HAP-1 (cell line): ENCODE measurements at regions not wholly inside any gene's neighbourhood (a gene's known extent, or its start where the extent isn't known, plus 50 kb on each side); places are given as distances from the start of the nearest gene placed in this dataset.
A peak's percentile ranks its signal among the peaks of the same experiment; 100 is the strongest.

ENCODE experiments used
- DNase-seq, 2 experiments: peaks; one replicate each; pipeline ENCODE4 v3.0.0-alpha.2; 2016 to 2020; ENCODE audit warnings: low spot score in 2 of 2
- H3K27me3 ChIP-seq: fragments of 250-450 bp; sonication (Bioruptor Pico); 2 replicates; pipeline ENCODE4 v1.5.1; 2020; ENCODE audit warnings: low read depth, mild to moderate bottlenecking, moderate library complexity
- H3K36me3 ChIP-seq: fragments of 250-450 bp; sonication (Bioruptor Pico); replicated peaks from 2 replicates; pipeline ENCODE4 v1.5.1; 2020; ENCODE audit warnings: mild to moderate bottlenecking
- H3K4me1 ChIP-seq: fragments of 250-450 bp; sonication (Bioruptor Pico); 2 replicates; pipeline ENCODE4 v1.5.1; 2020; ENCODE audit warnings: mild to moderate bottlenecking
- H3K4me3 ChIP-seq: fragments of 250-450 bp; sonication (Bioruptor Pico); 2 replicates; pipeline ENCODE4 v1.5.1; 2020; ENCODE audit warnings: mild to moderate bottlenecking, moderate library complexity
- H3K9me3 ChIP-seq: fragments of 250-450 bp; sonication (Bioruptor Pico); 2 replicates; pipeline ENCODE4 v1.5.1; 2020; ENCODE audit warnings: mild to moderate bottlenecking, moderate library complexity
- in situ Hi-C: fragments of 300-500 bp; cut with MboI; formaldehyde crosslinking; loops from 3 replicates; pipeline ENCODE4 v1.14.3; 2020; ENCODE audit warnings: low sequenced_read_pairs, inconsistent platforms, mixed read lengths

GRCh38 chr3:168248383-168249204 is 152.9 kb upstream of the GOLIM4 start:
- in situ Hi-C loops: no loop called here
- H3K36me3 ChIP-seq: no peaks in the 10 kb centered on the region
- H3K4me3 ChIP-seq: peak overlapping the region; percentile 80
- H3K9me3 ChIP-seq: no peaks in the 10 kb centered on the region
- peak; percentile 34 to 64 for DNase-seq
- no peaks in the 10 kb centered on the region for H3K27me3 ChIP-seq
- H3K4me1 ChIP-seq: peaks cover 27% of the 10 kb centered on the region

- H3K9me3 ChIP-seq: no peaks in the 10 kb centered on the region; the same call in 1 of the 2 replicates
- H3K4me3 ChIP-seq: no peak overlapping the region
- no peaks in the 10 kb centered on the region for H3K36me3 ChIP-seq
- no peak for DNase-seq
- in situ Hi-C loops: no loop called here
- H3K4me1 ChIP-seq: peaks cover 13% of the 10 kb centered on the region; the same call in 1 of the 2 replicates
- no peaks in the 10 kb centered on the region for H3K27me3 ChIP-seq
Observed at GRCh38 chr3:168241156-168241555, 145.4 kb upstream of the GOLIM4 start.

GRCh38 chr3:168239287-168239686 is 143.6 kb upstream of the GOLIM4 start:
- in situ Hi-C loops: no loop called here
- Histone ChIP-seq H3K9me3 (no peaks in the 10 kb centered on the region; the same call in 1 of the 2 replicates), H3K4me1 (no peaks in the 10 kb centered on the region; the same call in 1 of the 2 replicates), H3K36me3 (no peaks in the 10 kb centered on the region), H3K27me3 (no peaks in the 10 kb centered on the region), H3K4me3 (no peak overlapping the region)
- no peak for DNase-seq

- in situ Hi-C loops: no loop called here
- no peaks in the 10 kb centered on the region for H3K27me3 ChIP-seq
- H3K36me3 ChIP-seq: no peaks in the 10 kb centered on the region
- H3K4me3 ChIP-seq: no peak overlapping the region
- no peaks in the 10 kb centered on the region; the same call in 1 of the 2 replicates for H3K9me3 ChIP-seq
- no peak for DNase-seq
- H3K4me1 ChIP-seq: no peaks in the 10 kb centered on the region
Observed at GRCh38 chr3:168233001-168233400, 137.3 kb upstream of the GOLIM4 start.

GRCh38 chr3:168223085-168223484 is 127.4 kb upstream of the GOLIM4 start:
- Histone ChIP-seq H3K9me3 (no peaks in the 10 kb centered on the region; the same call in 1 of the 2 replicates), H3K4me3 (no peak overlapping the region), H3K36me3 (no peaks in the 10 kb centered on the region), H3K27me3 (no peaks in the 10 kb centered on the region), H3K4me1 (no peaks in the 10 kb centered on the region)
- in situ Hi-C loops: loop anchor here (25.0 kb wide), 2 partner anchors 239 to 389 kb away; no protein-coding TSS in a partner anchor
- DNase-seq: no peak

GRCh38 chr3:168220556-168220955 is 124.8 kb upstream of the GOLIM4 start:
- no peaks in the 10 kb centered on the region for H3K36me3 ChIP-seq
- no peaks in the 10 kb centered on the region for H3K9me3 ChIP-seq
- peaks cover 17% of the 10 kb centered on the region for H3K4me1 ChIP-seq
- in situ Hi-C loops: loop anchor here (25.0 kb wide), 2 partner anchors 242 to 392 kb away; no protein-coding TSS in a partner anchor
- no peak overlapping the region for H3K4me3 ChIP-seq
- no peaks in the 10 kb centered on the region for H3K27me3 ChIP-seq
- no peak for DNase-seq

GRCh38 chr3:168219530-168219929 is 123.8 kb upstream of the GOLIM4 start:
- no peak overlapping the region for H3K4me3 ChIP-seq
- H3K9me3 ChIP-seq: no peaks in the 10 kb centered on the region
- H3K4me1 ChIP-seq: peaks cover 17% of the 10 kb centered on the region
- in situ Hi-C loops: loop anchor here (10.0 to 25.0 kb wide), 3 partner anchors 243 to 625 kb away; no protein-coding TSS in a partner anchor
- no peaks in the 10 kb centered on the region for H3K36me3 ChIP-seq
- no peaks in the 10 kb centered on the region for H3K27me3 ChIP-seq
- DNase-seq: no peak

- H3K36me3 ChIP-seq: no peaks in the 10 kb centered on the region
- in situ Hi-C loops: loop anchor here (10.0 to 25.0 kb wide), 3 partner anchors 244 to 626 kb away; no protein-coding TSS in a partner anchor
- H3K4me1 ChIP-seq: peaks cover 25% of the 10 kb centered on the region
- H3K27me3 ChIP-seq: no peaks in the 10 kb centered on the region
- no peak overlapping the region for H3K4me3 ChIP-seq
- DNase-seq: no peak
- no peaks in the 10 kb centered on the region for H3K9me3 ChIP-seq
Observed at GRCh38 chr3:168218600-168218999, 122.9 kb upstream of the GOLIM4 start.

GRCh38 chr3:168216851-168217250 is 121.1 kb upstream of the GOLIM4 start:
- no peaks in the 10 kb centered on the region for H3K27me3 ChIP-seq
- H3K9me3 ChIP-seq: no peaks in the 10 kb centered on the region
- H3K36me3 ChIP-seq: no peaks in the 10 kb centered on the region
- in situ Hi-C loops: loop anchor here (10.0 to 25.0 kb wide), 3 partner anchors 245 to 628 kb away; no protein-coding TSS in a partner anchor
- H3K4me1 ChIP-seq: peaks cover 42% of the 10 kb centered on the region
- DNase-seq: peak; percentile 86 to 93
- no peak overlapping the region for H3K4me3 ChIP-seq

GRCh38 chr3:168213920-168214319 is 118.2 kb upstream of the GOLIM4 start:
- H3K4me1 ChIP-seq: peaks cover 46% of the 10 kb centered on the region
- DNase-seq: no peak
- no peaks in the 10 kb centered on the region for H3K9me3 ChIP-seq
- H3K36me3 ChIP-seq: no peaks in the 10 kb centered on the region
- in situ Hi-C loops: loop anchor here (10.0 to 25.0 kb wide), 3 partner anchors 248 to 631 kb away; no protein-coding TSS in a partner anchor
- no peaks in the 10 kb centered on the region for H3K27me3 ChIP-seq
- no peak overlapping the region for H3K4me3 ChIP-seq

GRCh38 chr3:168212664-168213285 is 117.1 kb upstream of the GOLIM4 start:
- in situ Hi-C loops: loop anchor here (10.0 to 25.0 kb wide), 3 partner anchors 250 to 632 kb away; no protein-coding TSS in a partner anchor
- H3K4me3 ChIP-seq: no peak overlapping the region
- H3K27me3 ChIP-seq: no peaks in the 10 kb centered on the region
- peaks cover 46% of the 10 kb centered on the region for H3K4me1 ChIP-seq
- DNase-seq: no peak
- H3K9me3 ChIP-seq: no peaks in the 10 kb centered on the region
- no peaks in the 10 kb centered on the region for H3K36me3 ChIP-seq

- H3K27me3 ChIP-seq: no peaks in the 10 kb centered on the region
- H3K36me3 ChIP-seq: no peaks in the 10 kb centered on the region
- no peak for DNase-seq
- H3K9me3 ChIP-seq: no peaks in the 10 kb centered on the region
- H3K4me3 ChIP-seq: no peak overlapping the region
- H3K4me1 ChIP-seq: no peaks in the 10 kb centered on the region
- in situ Hi-C loops: loop anchor here (25.0 kb wide), 2 partner anchors 257 to 407 kb away; no protein-coding TSS in a partner anchor
Observed at GRCh38 chr3:168205451-168205850, 109.7 kb upstream of the GOLIM4 start.

- no peak for DNase-seq
- Histone ChIP-seq H3K9me3 (no peaks in the 10 kb centered on the region), H3K36me3 (no peaks in the 10 kb centered on the region), H3K27me3 (no peaks in the 10 kb centered on the region), H3K4me3 (no peak overlapping the region), H3K4me1 (no peaks in the 10 kb centered on the region)
- in situ Hi-C loops: no loop called here
Observed at GRCh38 chr3:168197162-168197561, 101.4 kb upstream of the GOLIM4 start.

GRCh38 chr3:168191856-168192255 is 96.1 kb upstream of the GOLIM4 start:
- in situ Hi-C loops: no loop called here
- no peak for DNase-seq
- no peaks in the 10 kb centered on the region for H3K9me3 ChIP-seq
- no peaks in the 10 kb centered on the region for H3K27me3 ChIP-seq
- no peaks in the 10 kb centered on the region for H3K36me3 ChIP-seq
- no peak overlapping the region for H3K4me3 ChIP-seq
- no peaks in the 10 kb centered on the region; the same call in 1 of the 2 replicates for H3K4me1 ChIP-seq
